UCSD-AML1 (cell line): ENCODE measurements at regions not wholly inside any gene's neighbourhood (a gene's known extent, or its start where the extent isn't known, plus 50 kb on each side); places are given as distances from the start of the nearest gene placed in this dataset.
"Not testable (repeated sequence)": the region's sequence is repeated elsewhere in the genome, so short reads cannot be mapped to it uniquely, and the experiment has no call there.

Experiments used
- DNase-seq: peaks from one replicate; lab custom pipeline; 2025; ENCODE audit not compliant: unreplicated experiment; lab: John Stamatoyannopoulos, UW

GRCh38 chr3:89002191-89002590 lies 105.2 kb upstream of the EPHA3 start:
- no peak for DNase-seq

- no peak for DNase-seq
Observed at GRCh38 chr3:89013536-89013935, 93.9 kb upstream of the EPHA3 start.

GRCh38 chr3:89017531-89017930 lies 89.9 kb upstream of the EPHA3 start:
- DNase-seq: no peak

- DNase-seq: no peak
Observed at GRCh38 chr3:89025185-89025584, 82.2 kb upstream of the EPHA3 start.

- DNase-seq: no peak
Observed at GRCh38 chr3:89032346-89033013, 74.9 kb upstream of the EPHA3 start.

DNA sequence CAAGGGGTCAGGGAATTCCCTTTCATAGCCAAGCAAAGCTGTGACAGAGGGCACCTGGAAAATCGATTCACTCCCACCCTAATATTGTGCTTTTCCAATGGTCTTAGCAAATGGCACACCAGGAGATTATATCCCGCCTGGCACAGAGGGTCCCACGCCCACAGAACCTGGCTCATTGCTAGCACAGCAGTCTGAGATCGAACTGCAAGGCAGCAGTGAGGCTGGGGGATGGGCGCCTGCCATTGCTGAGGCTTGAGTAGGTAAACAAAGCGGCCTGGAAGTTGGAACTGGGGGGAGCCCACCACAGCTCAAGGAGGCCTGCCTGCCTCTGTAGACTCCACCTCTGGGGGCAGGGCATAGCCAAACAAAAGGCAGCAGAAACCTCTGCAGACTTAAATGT lies 72.7 kb upstream of the EPHA3 start:
- DNase-seq: not testable (repeated sequence)

DNA sequence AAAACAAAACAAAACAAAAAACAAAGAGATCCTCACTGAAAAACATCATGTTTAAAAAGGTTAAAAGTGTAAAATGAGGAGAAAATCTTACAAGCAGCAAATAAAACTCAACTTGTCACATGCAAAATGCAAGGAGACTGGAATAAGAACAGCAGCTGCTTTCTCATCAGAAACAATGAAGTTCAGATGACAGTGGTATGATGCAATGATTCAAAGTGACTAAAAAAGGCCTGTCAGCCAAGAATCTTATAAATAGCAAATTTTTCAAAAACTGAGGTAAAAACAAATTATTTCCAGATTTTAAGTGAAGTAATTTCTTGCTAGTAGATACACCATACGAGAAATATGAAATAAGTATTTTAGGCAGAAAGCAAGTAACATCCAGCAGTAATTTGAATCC lies 68.6 kb upstream of the EPHA3 start:
- DNase-seq: no peak

- no peak for DNase-seq
Observed at GRCh38 chr3:89042236-89042835, 65.1 kb upstream of the EPHA3 start.

DNA sequence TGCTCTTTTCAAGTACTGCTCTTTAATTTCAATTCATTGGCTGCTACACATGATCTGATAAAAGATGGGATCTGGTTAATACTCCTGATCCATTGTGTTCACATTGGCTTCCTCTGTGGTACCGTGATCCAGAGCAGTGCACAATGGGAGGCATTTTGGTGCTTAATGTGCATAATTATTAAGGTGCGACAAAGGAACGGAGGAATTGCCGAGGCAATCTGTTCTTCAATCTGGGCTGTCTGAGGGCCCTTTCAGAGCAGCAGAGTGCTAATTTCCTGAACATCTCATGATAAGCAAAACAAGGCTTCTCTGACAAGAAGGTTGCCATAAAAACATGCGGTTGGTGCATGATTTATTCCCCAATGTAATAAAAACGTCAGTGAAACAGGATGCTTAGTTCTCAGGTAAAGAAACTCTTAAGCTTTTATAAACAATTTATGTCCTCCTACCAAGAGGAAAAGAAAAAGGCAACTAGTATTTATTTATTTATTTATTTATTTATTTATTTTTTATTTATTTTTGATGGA lies 64.0 kb upstream of the EPHA3 start:
- no peak for DNase-seq

DNA sequence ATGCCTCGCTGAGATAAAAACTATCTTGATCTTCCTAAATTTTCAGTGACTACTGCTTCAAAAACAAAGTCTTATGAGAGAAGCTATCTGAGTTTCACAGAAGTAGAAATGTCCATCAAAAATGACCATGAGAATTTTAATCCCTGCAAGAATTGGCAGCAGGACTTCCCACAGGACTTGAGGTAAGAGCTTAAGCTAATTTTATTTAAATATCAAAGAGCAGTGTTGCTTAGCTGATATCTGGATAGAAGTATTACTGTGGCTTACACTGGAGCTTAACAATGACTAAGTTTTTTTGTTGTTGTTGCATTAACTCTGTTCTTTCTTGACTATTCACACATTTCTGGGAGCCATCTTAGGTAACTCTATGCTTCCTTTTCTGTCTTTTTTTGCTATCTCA lies 60.8 kb upstream of the EPHA3 start:
- DNase-seq: no peak

DNA sequence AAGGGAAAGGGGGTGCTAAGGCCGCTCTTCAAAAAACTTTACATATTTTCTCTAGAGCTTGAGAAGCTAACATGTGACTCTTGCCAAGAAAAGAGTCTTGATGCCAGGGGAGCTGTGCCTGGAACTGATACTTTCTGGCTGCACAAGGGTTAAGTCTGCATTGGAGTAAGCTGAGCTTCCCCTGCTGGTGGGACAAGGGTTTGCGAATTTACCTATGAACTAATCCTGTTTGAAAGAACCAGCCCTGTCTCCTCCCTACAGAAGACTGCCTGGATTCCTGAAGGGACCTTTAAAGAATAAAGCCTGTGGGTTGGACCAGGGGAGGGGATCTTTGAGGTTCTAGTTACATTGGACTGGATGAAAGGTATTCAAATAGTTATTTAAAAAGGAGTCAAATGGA lies 58.3 kb upstream of the EPHA3 start:
- DNase-seq: no peak

- peak; percentile 12 for DNase-seq
Observed at GRCh38 chr3:89052386-89052785, 55.0 kb upstream of the EPHA3 start.

DNA sequence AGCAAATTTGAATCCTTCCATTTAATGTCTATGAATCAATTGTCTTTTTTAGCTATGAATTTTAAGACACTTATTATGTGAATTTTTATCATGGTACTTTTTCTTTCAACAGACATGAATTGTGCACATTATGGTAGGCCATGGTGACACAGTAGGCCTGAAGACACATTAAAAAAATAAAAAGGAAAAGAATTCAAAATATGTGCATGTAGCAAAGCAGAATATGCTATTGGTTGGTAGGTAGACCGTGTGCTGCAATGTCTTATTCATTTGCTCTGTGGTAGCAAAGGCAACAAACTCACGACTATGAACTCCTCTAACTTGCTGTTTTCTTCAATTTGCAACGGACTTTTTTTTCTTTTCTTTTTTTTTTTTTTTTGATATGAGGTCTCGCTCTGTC lies 50.0 kb upstream of the EPHA3 start:
- DNase-seq: no peak
